NCI-H69 (cell line): ENCODE measurements at regions not wholly inside any gene's neighbourhood (a gene's known extent, or its start where the extent isn't known, plus 50 kb on each side); places are given as distances from the start of the nearest gene placed in this dataset.

Experiments used
- DNase-seq: peaks from one replicate; lab custom pipeline; 2025; lab: John Stamatoyannopoulos, UW

DNA sequence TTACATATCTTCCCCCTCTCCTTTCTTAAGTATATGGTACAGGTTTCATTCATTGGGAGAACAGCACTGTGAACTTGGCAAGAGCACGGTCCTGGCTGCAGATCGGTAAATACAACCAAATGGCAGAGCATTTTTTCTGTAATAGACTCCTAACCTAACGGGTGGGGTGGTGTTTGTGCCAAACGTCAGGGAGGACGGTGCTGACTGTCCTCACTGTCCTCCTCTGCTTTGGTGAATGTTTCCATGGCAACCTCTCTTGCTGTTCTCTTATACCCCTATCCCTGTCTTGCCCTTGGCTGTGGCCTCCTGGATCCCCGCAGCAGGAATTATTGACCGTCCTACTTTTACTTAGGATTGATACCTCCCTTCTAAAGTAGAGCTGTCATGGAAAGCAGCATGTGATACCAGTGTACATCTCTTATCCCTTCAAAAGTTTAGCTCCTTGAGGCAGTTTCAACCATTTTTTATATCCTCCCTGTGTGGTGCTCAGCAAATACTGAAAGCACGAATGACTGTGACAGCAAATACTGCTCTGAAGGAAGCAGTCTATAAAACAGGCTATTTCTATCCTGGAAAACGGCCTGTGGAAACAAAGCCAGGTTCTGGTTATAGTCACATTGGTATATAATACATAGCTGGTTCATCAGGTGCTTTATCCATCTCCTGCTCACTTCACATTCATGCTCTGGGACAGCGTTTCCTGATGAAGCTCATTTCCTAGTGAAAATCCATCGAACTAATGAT is 275.4 kb upstream of the C2CD4B start:
- DNase-seq: no peak

DNA sequence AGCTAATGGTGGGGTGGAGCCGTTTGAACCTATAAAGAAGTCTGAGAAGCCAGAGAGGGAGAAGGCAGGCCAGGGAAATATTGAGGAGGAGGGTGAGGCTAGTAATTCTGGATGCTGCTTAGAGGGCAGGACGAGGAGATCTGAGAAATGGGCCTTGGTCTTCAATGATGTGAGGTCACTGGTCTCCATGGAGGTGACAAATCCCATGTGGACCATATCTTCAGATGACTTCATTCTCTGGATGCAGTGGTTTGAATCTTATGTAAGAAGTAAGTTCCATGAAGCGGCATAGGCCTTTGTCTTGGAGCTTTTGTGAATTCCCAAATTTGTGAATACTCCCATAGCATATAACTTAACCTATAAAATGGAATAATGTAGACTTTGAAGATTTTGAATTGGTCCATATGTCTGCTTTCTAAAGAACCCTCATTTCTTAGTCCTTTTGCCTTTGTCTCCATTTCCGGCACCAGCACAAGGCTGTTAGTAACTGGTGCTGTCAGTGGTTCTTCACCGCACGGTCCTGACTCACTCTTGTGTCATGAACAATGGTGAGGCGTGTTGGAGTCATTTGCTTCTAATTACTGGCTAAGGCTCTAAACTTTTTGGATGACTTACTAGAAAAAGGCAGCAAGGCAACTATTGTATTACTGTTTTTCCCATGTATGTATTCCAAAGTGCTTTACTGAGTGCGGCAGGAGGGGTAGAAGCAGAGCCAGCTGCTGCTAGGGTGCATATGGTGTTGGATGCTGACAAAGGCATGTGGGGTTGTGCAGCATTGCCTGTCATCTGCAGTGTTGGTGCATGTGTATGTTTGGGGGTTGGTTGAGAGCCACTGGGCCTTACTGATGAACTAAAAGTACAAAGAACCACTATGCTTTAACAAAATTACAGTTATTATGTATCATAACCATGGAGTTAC is 279.3 kb upstream of the C2CD4B start:
- DNase-seq: no peak

DNA sequence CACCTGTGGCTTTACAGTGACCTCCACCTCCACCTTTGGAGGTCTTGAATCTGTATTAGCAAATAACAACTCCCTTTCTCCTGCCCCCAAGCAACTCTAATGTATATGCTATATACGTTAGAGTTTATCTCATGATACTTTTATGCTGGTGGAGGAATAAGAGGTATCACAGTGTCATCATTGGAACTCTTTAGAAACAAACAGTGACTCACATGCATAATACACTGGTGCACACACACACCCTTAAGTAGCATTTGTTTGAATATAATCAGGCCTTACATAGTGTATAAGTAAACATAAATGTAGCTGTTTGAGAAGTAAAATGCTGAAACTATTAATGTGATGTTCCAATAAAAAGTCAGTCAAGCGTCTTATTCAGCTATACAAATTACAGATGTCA is 280.2 kb upstream of the C2CD4B start:
- no peak for DNase-seq

- no peak for DNase-seq
These were observed 281.9 kb upstream of the C2CD4B start for GRCh38 chr15:62446984-62447383.

- no peak for DNase-seq
These were observed 282.7 kb upstream of the C2CD4B start for GRCh38 chr15:62447742-62448141.

DNA sequence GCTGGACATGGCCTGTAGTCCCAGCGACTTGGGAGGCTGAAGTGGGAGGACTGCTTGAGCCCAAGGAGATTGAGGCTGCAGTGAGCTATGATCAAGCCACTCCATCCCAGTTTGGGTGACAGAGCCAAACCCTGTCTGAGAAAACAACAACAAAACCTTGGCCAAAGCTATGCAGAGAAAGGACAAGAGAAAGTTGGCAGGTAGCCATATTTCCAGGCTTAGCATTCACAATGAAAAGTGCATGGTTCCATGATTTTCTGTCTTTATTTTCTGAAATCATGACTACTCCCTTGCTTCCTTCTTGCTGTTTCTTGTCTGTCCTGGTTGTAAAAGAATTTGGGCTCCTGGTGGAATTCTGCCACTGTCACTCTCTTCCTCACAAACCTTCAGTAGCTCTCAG is 284.6 kb upstream of the C2CD4B start:
- DNase-seq: no peak

GRCh38 chr15:62450061-62450460 is 285.0 kb upstream of the C2CD4B start:
- DNase-seq: no peak

DNA sequence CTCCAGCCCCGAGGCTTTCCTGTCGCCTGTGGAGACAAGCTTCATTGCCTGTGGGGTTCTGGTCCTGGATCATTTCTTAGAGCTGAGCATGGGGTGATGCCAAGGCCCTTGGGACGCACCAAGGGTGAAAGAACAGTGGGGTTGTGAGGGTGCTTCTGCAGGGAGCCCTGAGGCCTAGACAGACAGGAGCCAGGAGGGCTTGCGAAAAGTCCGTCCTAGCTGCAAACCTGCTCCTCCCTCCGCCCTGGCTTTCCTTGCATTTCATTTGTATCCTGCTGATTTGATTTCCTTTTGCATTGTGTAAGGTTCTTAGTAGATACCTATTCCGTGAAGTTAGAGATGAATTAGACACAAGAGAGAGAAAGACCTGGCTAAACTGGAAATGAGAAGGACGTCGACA is 286.9 kb upstream of the C2CD4B start:
- DNase-seq: no peak

- DNase-seq: no peak
These were observed 287.6 kb upstream of the C2CD4B start for GRCh38 chr15:62452667-62453066.

- peak; percentile 5 for DNase-seq
These were observed 288.3 kb upstream of the C2CD4B start for GRCh38 chr15:62453375-62453774.

DNA sequence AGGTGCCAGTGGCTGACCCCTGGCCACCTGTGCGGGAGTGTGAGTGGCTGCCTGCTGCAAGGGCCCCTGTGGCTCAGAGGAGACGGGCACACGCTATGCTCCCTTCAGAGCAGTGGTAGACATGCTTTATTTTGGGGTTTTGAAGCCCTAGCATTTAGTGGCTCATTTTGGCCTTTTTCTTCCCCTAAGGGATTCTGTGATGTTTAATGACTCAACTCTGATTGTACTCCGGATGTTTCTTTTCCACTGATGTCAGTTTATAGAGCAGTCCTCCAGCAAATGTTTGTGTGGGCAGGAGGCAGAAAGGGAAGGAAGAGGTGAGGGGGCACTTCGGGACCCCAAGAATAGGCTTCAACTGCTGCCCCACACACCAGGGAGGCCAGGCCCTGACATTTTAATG is 288.9 kb upstream of the C2CD4B start:
- DNase-seq: no peak

DNA sequence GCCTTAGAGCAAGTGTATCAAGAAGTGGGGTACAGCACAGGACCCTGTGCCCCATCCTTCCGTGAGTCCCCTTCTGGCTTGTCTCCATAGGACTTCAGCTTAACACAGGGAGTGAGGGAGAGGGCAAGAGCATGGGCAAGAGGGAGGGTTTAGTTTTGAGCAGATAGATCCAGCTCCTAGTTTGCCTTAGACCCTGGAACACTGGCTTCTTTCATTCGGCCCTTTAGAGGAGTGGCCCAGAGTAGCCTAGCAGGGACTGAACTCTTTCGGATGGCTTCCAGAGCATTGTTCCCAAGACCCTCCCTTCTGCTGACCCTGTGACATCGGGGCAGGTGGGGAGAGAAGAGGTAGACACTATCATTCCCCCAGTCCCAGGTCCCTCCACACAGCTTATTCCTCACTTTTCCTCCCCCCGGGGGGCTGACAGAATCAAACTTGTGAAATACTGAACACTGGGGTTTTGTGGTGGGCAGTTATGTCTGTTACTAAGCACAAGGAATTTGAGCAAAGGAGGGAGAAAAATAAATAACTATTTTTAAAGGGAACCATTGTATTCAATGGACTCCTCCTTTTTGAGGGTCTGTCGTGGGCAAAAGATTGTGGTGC is 289.6 kb upstream of the C2CD4B start:
- no peak for DNase-seq

DNA sequence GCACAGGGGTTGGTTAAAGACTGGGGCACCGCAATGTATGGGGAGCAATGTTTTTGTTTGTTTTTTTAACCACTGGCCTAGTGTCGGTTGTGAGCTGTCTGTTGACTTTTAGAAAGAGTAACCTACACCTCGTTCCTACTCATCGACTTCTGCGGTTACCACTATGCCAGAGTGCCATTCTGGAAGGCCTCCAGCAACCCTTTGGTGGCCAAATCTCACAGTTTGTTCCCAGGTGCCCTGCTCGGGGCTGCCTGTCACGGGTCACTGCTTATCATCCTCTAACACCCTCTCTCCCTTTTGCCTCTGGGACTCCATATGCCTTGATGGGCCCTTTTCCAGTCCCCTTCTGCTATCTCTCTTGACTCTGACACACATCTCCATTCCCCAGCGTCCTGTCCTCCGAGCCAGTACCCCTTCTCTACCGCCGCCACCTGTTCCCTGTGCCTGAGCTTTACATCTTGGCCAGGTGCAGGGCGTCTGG is 290.4 kb upstream of the C2CD4B start:
- no peak for DNase-seq

DNA sequence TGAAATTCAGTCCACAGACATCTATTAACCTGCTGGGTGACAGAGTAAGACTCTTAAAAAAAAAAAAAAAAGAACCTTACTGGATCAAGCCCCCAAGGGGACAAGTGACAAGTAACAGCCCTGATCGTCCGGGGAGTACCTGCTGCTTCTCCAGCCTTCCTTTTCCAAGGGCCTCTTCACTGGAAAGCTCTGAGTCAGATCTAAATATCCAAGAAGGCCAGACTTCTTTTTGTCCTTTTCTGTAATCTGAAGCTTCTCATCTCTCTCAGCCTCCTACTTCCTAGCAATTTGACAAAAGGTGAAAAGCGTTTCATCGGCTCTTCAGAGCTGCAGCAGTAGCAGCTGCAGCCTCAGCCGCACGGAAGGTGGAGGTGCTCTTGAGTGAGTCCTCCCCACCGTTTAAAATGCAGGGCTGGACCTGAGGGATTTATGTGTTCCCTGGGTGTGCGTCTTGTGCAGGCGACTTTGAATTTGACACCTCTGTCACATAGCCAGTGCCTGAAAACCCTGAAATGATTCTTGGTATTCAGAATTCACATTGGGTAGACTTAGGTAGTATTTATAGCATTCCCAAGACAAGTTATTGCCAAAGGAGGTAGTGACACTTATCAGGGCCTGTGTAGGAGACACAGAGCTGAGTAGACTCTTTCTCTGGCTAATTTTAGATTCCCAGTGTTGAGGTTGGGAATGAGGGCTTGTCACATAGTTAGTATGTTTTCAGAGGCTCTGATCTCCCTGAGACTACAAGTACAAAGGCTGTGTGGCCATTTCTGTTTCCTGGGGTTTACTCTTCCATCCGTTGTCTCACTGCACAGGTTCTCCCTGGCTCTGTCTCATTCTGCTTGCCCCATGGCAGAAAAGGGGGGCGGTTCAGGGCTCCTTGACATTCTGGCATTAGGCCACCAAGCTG is 291.2 kb upstream of the C2CD4B start:
- DNase-seq: no peak

DNA sequence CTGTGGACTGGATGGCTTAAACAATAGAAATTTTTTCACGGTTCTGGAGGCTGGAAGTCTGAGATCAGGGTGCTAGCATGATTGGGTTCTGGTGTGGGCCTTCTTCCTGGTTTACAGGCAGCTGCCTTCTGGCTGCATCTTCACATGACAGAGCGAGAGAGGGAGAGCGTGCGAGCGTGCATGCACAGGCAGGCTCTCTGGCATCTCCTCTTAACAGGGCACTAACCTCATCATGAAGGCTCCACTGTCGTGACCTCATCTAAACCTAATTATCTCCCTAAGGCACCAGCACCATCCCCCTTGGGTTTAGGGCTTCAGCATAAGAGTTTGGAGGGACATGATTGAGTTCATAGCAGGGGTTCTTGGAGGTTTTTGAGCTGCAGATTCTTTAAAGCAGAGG is 292.0 kb upstream of the C2CD4B start:
- DNase-seq: no peak

DNA sequence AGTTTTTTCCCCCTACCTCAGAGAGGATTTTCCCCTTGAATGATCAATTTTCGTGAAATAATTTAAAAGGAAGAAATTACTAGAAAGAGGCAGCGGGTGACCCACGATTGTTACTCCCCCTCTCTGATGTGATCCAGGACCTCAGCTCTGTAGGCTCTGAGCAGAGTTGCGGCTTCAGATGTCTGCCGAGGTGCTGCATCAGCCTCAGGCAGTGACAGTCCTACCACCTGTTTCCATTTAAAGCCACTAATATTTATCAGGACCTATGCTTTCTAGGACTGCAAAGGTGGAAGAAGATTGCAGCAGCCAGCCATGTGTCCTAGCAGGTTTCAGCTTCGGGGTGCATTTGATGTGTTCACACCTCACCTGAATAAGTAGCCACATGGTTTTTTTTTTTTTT is 294.8 kb upstream of the C2CD4B start:
- no peak for DNase-seq

DNA sequence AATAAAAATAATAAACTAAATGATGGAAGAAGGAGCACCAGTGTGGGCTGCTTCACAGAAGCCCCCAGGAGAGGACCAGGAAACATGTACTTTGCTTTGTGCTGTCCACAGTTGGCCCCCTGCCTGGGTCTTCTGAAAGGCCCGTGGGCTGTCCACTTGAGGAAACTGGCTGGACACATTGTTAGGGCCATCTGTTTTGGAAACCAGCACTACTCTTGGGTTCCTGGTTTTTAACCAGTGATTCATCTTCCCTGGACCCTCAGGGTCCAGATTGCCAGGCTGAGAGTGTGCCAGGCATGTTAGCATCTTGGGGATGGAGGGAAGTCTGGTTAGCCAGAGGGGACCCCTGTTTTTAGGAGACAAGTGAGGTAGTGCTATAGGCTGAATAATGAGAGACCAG is 297.2 kb upstream of the C2CD4B start:
- DNase-seq: no peak

DNA sequence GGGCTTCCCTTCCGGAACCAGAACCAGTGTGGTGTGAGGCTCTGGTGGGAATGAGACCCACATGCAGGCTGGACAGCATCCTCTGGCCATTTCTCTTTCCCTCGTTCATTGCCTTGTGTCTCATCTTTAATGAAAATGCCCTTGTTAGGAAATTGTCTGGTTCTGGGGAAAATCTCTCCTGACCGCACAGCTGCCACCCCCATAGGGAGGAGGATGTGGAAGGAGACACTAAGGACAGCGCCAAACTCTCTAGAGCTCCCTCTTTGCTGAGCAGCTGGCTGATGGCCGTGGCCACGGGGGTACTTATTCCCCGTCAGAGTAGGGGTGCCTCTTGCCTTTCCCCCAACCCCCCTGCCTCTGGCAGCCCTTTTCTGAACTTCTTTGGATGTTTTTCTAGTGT is 297.6 kb upstream of the C2CD4B start:
- no peak for DNase-seq

- DNase-seq: no peak
These were observed 299.6 kb upstream of the C2CD4B start for GRCh38 chr15:62464705-62465104.

DNA sequence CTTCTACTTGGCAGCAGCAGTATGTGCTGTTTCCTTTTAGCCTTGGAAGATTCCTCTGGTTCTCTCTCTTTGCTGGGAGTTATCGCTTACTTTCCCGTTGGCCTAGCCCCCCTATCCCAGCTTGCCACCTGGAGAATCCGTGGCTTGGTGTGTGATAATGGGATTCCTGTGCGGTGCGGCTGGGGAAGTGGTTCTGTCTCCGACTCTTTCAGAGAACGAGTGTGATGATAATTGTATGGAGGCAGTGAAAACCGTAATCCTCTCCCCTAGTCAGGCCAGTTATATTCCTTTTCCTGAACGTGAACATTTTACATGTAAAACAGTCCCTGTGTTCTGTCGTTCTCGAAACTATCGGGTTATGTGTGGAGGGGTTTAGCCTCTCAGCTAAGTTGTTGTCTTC is 300.1 kb upstream of the C2CD4B start:
- DNase-seq: no peak

- no peak for DNase-seq
These were observed 304.4 kb upstream of the C2CD4B start for GRCh38 chr15:62469478-62469873.
